Suppressor macrophage (primary cell): ENCODE measurements at regions not wholly inside any gene's neighbourhood (a gene's known extent, or its start where the extent isn't known, plus 50 kb on each side); places are given as distances from the start of the nearest gene placed in this dataset.
A peak's percentile ranks its signal among the peaks of the same experiment; 100 is the strongest.
"Not testable (repeated sequence)": the region's sequence is repeated elsewhere in the genome, so short reads cannot be mapped to it uniquely, and the experiment has no call there.

Experiments used
- DNase-seq, 4 experiments: peaks; one replicate each; pipeline ENCODE4 v3.0.0-alpha.2; 2020 to 2022

GRCh38 chr12:38016602-38017001 lies 300.0 kb upstream of the ALG10B start:
- DNase-seq, result no peak

GRCh38 chr12:38025916-38026315 lies 290.7 kb upstream of the ALG10B start:
- DNase-seq, result no peak

- no peak for DNase-seq
Measured at GRCh38 chr12:38053113-38053512, 263.5 kb upstream of the ALG10B start.

GRCh38 chr12:38053655-38054464 lies 262.7 kb upstream of the ALG10B start:
- DNase-seq, result peak in 1 of 4 experiments; percentile 1

GRCh38 chr12:38056701-38057689 lies 259.6 kb upstream of the ALG10B start:
- no peak for DNase-seq

GRCh38 chr12:38099686-38100085 lies 216.9 kb upstream of the ALG10B start:
- no peak for DNase-seq

GRCh38 chr12:38101753-38102152 lies 214.8 kb upstream of the ALG10B start:
- DNase-seq, result no peak

- DNase-seq, result no peak
Measured at GRCh38 chr12:38102197-38102596, 214.4 kb upstream of the ALG10B start.

GRCh38 chr12:38110026-38110699 lies 206.4 kb upstream of the ALG10B start:
- DNase-seq, result no peak

- no peak for DNase-seq
Measured at GRCh38 chr12:38113991-38114390, 202.6 kb upstream of the ALG10B start.

- peak in 2 of 4 experiments; percentile 2 to 8 for DNase-seq
Measured at GRCh38 chr12:38116968-38117367, 199.6 kb upstream of the ALG10B start.

- DNase-seq, result no peak
Measured at GRCh38 chr12:38118632-38119031, 197.9 kb upstream of the ALG10B start.

GRCh38 chr12:38120438-38120837 lies 196.1 kb upstream of the ALG10B start:
- DNase-seq, result no peak

- not testable (repeated sequence) for DNase-seq
Measured at GRCh38 chr12:38123028-38123427, 193.5 kb upstream of the ALG10B start.

- DNase-seq, result no peak
Measured at GRCh38 chr12:38123566-38124246, 192.9 kb upstream of the ALG10B start.

- no peak for DNase-seq
Measured at GRCh38 chr12:38124247-38125012, 192.1 kb upstream of the ALG10B start.

GRCh38 chr12:38132139-38132538 lies 184.4 kb upstream of the ALG10B start:
- DNase-seq, result no peak

GRCh38 chr12:38137287-38137686 lies 179.3 kb upstream of the ALG10B start:
- DNase-seq, result no peak

GRCh38 chr12:38137716-38138115 lies 178.9 kb upstream of the ALG10B start:
- DNase-seq, result no peak

- peak; percentile 68 to 90 (median 80) for DNase-seq
Measured at GRCh38 chr12:38138225-38139221, 178.1 kb upstream of the ALG10B start.
